AG04449 (cell line): ENCODE measurements at regions not wholly inside any gene's neighbourhood (a gene's known extent, or its start where the extent isn't known, plus 50 kb on each side); places are given as distances from the start of the nearest gene placed in this dataset.

Source experiments
- CTCF ChIA-PET: fragments of 350-600 bp; formaldehyde crosslinking; extraction: SDS; loops from one replicate; lab custom pipeline; 2021; ENCODE audit warnings: antibody characterized with exemption; lab: Yijun Ruan, JAX
- POLR2A ChIA-PET: fragments of 400-600, 350-600 bp; formaldehyde crosslinking; extraction: SDS; loops from one replicate; lab custom pipeline; 2020; ENCODE audit warnings: antibody characterized with exemption, inconsistent platforms; lab: Yijun Ruan, JAX
- DNase-seq: peaks from one replicate; pipeline ENCODE4 v3.0.0-alpha.2; 2010; ENCODE audit warnings: low read depth, low spot score
- H3K4me3 ChIP-seq: 2 replicates; pipeline ENCODE4 v1.5.1; 2011; ENCODE audit warnings: low read depth, mild to moderate bottlenecking, control low read depth, low read length
- TF ChIP-seq, protein P1 (sequence below): IDR thresholded peaks from one replicate; pipeline ENCODE4 v1.5.1; 2011; ENCODE audit warnings: mild to moderate bottlenecking, moderate library complexity, low read length, control low read depth, inconsistent platforms; ENCODE audit not compliant: insufficient read depth; ENCODE audit errors: missing control alignments

DNA sequence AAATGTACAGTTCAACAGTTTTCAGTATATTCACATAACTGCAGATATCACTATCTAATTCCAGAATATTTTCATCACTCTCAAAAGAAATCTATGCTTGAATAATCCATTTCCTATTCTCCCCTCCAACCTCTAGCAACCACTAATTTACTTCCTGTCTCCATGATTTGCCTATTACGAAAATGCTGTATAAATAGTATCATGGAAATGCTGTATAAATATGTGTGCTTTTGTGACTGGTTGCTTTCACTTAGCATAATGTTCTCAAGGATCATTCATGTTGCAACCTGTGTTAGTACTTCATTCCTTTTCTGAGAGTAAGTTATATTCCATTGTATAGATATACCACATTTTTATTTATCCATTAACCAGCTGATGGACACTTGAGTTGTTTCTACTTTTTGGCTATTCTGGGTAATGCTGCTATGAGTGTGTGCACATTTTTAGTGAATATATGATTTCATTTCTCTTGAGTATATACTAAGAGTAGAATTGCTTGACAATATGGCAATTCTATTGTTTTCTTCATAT is 115.6 kb downstream of the TNFSF18 start:
- TF ChIP-seq, protein P1, sequence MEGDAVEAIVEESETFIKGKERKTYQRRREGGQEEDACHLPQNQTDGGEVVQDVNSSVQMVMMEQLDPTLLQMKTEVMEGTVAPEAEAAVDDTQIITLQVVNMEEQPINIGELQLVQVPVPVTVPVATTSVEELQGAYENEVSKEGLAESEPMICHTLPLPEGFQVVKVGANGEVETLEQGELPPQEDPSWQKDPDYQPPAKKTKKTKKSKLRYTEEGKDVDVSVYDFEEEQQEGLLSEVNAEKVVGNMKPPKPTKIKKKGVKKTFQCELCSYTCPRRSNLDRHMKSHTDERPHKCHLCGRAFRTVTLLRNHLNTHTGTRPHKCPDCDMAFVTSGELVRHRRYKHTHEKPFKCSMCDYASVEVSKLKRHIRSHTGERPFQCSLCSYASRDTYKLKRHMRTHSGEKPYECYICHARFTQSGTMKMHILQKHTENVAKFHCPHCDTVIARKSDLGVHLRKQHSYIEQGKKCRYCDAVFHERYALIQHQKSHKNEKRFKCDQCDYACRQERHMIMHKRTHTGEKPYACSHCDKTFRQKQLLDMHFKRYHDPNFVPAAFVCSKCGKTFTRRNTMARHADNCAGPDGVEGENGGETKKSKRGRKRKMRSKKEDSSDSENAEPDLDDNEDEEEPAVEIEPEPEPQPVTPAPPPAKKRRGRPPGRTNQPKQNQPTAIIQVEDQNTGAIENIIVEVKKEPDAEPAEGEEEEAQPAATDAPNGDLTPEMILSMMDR, result no peak
- POLR2A ChIA-PET, result no interaction called here
- CTCF ChIA-PET, result interaction anchor here (1.1 to 1.6 kb wide), 2 partner anchors 30 to 268 kb away, joined by 4 to 5 read pairs; no protein-coding TSS in a partner anchor
- no peak overlapping the region for H3K4me3 ChIP-seq
- DNase-seq, result no peak

DNA sequence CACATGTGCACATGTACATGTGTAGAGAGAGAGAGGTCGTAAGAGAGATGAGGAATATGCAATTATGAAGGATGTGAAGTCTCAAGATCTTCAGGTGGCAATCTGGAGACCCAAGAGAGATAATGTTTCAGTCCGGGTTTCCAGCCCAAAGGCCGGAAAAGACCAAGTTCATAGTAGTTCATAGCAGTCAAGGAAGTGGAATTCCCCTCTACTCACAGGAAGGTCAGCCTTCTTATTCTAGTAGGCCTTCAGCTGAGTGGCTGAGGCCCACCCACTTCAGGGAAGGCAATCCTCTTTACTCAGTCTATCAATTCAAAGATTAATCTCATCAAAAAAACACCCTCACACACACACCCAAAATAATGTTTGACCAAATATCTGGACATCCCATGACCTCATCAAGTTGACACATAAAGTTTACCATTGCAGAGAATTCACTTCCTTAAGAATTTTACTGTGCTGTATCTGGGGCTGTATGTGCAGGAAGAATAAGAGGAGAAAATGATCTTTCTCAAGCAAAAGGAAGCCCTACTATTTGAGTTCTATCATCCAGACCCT is 114.6 kb downstream of the TNFSF18 start:
- no peak for DNase-seq
- no peak overlapping the region for H3K4me3 ChIP-seq
- CTCF ChIA-PET, result interaction anchor here (1.6 kb wide), 1 partner anchor 266 kb away, joined by 4 read pairs; no protein-coding TSS in a partner anchor
- POLR2A ChIA-PET, result no interaction called here
- TF ChIP-seq, protein P1, result no peak

DNA sequence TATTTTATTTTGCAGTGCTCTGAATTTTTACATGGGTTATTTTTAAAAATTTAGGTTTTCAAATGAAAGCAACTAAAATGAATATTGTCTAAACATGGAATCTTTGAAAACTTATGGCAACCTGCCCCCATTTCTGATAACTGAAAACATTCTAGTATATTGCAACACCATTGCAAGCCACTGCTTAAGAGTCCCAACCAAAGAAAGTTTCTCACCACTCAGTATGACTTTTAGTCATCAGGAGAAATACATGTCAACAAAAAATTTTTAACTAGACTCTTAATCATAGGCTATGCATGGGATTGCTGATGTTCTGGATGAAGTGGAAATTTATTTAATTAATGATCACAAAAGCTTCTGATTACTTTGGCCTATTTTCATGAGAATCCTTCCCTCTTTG is 112.1 kb downstream of the TNFSF18 start:
- H3K4me3 ChIP-seq, result no peak overlapping the region
- TF ChIP-seq, protein P1, result no peak
- DNase-seq, result no peak
- POLR2A ChIA-PET, result no interaction called here
- CTCF ChIA-PET, result interaction anchor here (1.5 to 2.6 kb wide), 3 partner anchors 10 to 264 kb away, joined by 4 to 13 read pairs (median 6); no protein-coding TSS in a partner anchor

DNA sequence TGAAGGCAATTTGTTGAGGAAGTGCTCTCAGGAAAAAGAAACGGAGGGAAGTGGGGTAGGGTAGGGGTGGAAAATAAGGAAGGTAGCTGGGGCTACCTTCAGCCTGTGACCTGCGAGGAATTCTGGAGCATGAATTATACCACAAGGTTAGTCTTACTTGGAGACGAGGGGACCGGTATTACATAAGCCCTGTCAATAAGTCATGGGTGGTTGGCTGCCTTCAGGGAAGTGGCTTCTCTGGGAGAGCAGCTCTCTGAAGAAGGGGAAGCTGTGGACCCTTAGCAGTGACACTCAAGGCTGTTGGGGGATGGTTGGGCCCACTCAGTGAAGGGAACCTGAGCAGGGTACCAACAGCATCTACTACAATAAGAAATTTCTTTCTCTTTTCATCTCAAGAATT is 111.3 kb downstream of the TNFSF18 start:
- POLR2A ChIA-PET, result interaction anchor here (1.3 to 1.7 kb wide), 3 partner anchors 9 to 113 kb away, joined by 4 to 9 read pairs (median 5); no protein-coding TSS in a partner anchor
- no peak overlapping the region for H3K4me3 ChIP-seq
- TF ChIP-seq, protein P1, result no peak
- no peak for DNase-seq
- CTCF ChIA-PET, result interaction anchor here (1.5 to 2.6 kb wide), 3 partner anchors 10 to 263 kb away, joined by 4 to 13 read pairs (median 6); no protein-coding TSS in a partner anchor

DNA sequence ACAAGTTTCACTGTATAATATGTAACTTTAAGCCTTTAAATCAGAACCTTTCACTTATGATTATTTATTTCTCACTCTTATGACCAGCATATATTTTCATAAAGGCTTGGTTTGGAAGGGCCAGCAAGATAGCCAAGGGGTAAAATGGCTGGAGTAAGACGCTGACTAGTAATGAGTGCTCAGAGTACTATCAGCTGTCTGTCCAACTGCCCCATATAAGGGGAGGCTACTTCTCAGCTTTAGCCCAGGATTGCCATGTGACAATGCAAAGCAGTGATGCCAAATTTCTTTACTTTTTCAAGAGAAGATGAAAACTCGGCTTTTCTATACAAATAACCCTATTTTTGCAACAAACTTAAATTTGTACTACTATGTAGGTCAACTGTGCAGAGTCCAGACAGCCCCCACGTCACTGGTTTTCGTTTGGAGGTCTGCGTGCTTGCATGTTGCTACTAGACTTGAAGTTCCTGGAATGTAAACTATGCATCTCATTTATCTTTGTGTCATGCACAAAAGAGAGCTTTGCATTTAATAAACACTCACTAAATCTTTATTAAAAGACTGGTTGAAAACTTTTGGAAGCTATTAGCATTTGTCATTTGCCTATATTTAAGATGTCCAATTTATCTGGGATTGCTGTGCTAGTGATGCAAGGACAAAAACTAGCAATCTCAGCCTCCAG is 110.4 kb downstream of the TNFSF18 start:
- ChIA-PET CTCF (interaction anchor here (1.5 to 2.6 kb wide), 4 partner anchors 9 to 262 kb away, joined by 4 to 13 read pairs (median 7); no protein-coding TSS in a partner anchor), POLR2A (interaction anchor here (0.5 to 1.7 kb wide), 7 partner anchors 8 to 261 kb away, joined by 3 to 9 read pairs (median 4); no protein-coding TSS in a partner anchor)
- H3K4me3 ChIP-seq, result no peak overlapping the region
- TF ChIP-seq, protein P1, result no peak
- no peak for DNase-seq
